CD4-positive, alpha-beta T cell treated with Interleukin-1 beta for 1 hour (primary cell): ENCODE measurements at regions not wholly inside any gene's neighbourhood (a gene's known extent, or its start where the extent isn't known, plus 50 kb on each side); places are given as distances from the start of the nearest gene placed in this dataset.
"Not testable (repeated sequence)": the region's sequence is repeated elsewhere in the genome, so short reads cannot be mapped to it uniquely, and the experiment has no call there.

Source experiments
- DNase-seq, 2 donors: peaks; one replicate each; pipeline ENCODE4 v3.0.0-alpha.2; 2020 to 2022

DNA sequence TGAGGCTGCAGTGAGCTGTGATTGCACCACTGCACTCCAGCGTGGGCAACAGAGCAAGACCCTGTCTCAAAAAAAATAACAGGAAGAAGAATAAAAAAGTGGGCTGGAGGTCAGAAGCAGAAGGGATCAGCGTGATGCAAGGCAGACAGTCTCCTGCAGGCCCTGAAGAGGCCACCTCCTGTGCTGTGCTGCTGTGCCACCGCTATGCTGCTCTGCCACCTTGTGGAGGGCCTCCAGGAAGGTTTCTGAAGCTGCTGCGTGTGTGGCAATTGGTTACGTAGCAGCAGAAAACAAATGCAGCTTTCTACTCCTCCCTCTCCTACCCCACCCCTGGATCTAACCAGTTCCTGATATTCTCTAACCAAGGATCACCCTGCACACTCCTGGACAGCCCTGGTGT is 815.5 kb downstream of the KCNJ18 start:
- DNase-seq, result no peak

DNA sequence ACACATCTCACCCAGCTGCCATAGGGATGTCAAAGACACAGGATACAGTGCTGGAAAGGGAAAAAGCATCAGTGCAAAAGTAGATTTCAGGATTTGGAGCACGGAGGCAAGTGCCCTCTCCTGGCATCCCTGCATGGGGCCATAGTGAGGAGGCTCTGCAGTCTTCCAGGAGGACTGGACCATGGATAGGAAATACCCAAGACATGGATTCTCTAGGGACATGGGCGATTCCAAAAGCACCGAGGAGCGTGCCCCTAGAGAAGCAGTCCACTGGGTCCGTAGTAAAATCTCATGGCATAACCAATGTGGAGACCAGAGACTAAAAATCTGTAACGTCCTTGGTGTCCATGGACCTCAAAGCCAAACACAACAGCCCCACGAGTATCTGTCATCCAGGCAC is 818.2 kb downstream of the KCNJ18 start:
- DNase-seq, result no peak

- no peak for DNase-seq
These were observed 819.1 kb downstream of the KCNJ18 start for GRCh38 chr17:22511431-22511830.

DNA sequence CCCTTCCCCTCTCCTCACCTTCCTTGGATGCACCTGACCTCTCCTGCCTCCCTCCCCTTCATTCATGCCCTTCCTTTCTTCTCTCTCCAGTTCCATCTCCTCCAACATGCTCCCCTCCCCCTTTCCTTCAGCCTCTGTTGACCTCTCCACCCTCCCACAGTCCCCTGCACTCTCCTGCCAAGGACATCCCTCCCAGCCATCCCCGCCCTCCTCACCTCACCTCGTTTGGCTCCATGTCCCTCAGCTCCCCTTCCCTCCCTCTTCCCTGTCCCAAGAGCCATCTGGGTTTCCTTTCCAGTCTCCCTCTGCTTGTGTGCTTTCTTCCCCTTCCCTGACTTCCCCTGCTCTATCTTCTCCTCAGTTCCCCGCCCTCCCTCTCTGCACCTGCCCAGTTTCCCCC is 819.7 kb downstream of the KCNJ18 start:
- DNase-seq, result no peak

- no peak for DNase-seq
These were observed 820.2 kb downstream of the KCNJ18 start for GRCh38 chr17:22512506-22512905.

GRCh38 chr17:22512997-22513538 is 820.7 kb downstream of the KCNJ18 start:
- no peak for DNase-seq

GRCh38 chr17:22514315-22514714 is 822.0 kb downstream of the KCNJ18 start:
- no peak for DNase-seq

DNA sequence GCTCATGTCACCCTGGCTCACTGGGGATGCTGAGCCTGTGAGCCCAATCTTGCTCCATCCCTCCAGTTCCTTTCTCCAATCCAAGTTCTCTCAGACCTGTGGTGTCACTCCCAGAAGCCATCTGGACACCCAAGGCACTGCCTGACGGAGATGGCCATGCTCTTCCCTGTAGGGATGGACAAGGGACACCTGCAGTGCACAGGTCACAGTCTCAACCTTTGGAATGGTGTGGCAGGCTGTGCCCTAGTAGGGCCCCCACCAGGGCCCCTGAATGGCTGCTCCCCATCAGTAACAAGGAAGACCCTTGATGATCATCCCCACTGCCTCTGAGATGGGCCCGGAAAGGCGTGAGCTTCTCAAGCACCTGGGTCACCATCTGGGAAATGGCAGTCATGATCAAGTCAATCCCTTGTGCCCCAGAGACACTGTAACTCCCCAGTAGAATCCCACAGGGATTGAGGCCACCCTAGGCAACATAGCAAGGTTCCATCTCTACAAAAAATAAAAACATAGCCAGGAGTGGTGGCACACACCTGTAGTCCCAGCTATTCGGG is 822.5 kb downstream of the KCNJ18 start:
- DNase-seq, result no peak

GRCh38 chr17:22515599-22515998 is 823.3 kb downstream of the KCNJ18 start:
- no peak for DNase-seq

GRCh38 chr17:22516861-22517636 is 824.7 kb downstream of the KCNJ18 start:
- DNase-seq, result no peak

GRCh38 chr17:22517716-22518115 is 825.4 kb downstream of the KCNJ18 start:
- DNase-seq, result no peak

DNA sequence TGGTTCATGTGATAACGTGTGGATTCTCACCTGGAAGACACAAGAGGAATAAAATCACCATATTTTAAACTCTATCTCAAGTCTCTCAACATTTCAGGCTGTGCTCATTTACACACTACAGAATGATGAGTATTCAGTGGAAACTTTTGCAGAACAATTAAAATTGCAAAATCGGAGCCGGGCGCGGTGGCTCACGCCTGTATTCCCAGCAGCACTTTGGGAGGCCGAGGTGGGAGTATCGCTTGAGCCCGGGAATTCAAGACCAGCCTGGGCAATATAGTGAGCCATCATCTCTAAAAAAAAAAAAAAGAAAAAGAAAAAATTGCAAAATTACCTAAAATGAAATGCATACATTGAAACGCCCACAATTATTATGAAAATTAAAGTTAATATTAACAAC is 825.9 kb downstream of the KCNJ18 start:
- DNase-seq, result no peak

- DNase-seq, result peak in 1 of 2 donors; percentile 5
These were observed 856.5 kb downstream of the KCNJ18 start for GRCh38 chr17:22548873-22549272.

DNA sequence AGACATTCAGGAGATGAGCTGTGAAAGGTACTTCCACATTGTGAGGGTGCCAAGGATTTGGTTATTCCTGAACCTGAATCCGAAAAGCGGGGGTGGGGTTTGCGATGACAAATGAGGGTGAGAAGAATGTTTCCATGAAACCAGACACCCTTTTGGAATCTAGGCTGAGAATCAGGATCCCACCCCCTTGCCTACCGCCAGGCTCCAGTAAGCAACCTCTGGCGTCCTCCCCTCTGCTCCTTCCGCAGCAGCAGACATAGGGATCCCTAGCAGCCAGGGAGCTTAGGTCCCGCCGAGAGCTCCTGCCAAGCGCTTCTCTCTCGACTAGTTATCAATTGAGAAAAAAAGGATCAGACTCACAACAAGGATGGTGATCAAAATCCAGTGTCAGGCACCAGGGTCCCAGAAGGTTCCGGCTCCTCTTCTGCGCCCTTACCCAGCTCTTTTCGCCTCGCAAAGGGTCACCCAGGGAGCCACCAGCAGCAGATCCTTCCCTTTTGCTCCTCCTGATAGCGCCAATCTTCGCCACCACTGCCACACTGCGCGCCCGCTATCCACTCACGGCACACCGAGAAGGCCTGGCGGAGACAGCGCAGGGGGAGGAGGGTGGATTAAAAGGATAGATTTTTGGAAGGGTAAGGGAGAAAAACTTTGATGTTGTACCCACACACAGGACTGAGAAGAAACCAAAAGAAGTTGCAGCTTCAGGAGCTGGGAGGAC is 859.5 kb downstream of the KCNJ18 start:
- DNase-seq, result not testable (repeated sequence)

DNA sequence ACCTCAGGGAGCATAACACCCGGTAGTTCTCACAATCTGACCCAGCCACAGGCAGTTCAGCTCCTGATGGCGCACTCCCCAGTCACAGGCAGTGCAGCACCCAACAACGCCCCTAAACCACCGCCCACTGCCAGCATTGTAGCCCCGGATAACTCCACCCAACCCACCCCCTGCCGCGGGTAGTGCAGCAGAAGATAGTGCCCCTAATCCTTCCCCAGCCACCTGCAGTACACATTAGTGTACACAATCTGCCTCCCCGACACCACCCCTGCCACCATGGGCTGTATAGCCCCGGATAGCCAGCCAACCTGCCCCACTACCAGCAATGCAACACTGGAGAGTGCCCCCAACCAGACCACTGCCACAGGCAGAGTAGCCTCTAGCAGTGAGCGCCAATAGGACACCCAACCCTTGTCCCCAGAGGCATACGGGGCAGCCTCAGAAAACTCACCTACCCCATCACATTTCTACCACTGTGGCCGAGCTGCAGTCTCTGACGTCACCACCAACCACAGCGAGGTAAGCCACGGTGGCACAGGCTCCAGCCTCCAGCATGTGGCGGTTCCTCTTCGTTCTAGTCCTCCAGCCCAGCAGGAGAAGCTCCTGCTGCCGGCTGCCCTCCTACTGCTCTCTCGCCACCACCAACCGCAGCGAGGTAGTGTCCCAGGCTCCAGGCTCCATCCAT is 877.3 kb downstream of the KCNJ18 start:
- no peak for DNase-seq

GRCh38 chr17:22570144-22570845 is 878.0 kb downstream of the KCNJ18 start:
- no peak for DNase-seq

- DNase-seq, result no peak
These were observed 907.0 kb downstream of the KCNJ18 start for GRCh38 chr17:22599322-22599721.

DNA sequence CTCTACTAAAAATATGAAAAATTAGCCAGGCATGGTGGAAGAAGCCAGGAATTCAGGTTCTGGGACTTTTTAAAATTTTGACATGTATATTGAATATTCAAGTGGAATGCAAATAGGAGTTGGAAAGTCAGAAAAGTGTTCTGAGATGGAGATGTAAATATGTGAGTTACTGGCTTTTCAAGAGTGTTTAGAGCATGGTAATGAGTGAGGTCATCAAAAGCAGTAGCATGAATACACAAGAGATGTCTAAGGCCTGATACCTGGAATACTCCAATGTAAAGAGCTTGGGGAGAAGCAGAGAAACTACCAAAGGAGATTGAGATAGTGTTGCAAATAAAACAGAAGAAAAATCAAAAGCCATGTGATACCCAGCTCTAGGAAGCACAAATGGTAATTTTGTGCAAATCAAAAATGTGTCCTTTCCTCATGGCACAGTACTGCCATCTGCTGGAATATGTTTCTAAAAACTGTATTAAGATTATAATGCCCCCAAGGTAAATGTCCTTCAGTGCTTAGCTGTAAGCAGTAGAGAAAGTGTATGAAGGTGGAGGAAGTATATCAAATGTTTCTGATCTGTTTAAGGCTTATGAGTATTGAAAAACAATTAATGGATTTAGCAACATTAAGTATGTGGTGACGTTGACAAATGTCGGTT is 908.4 kb downstream of the KCNJ18 start:
- DNase-seq, result no peak
